H1 (cell line): ENCODE measurements at regions not wholly inside any gene's neighbourhood (a gene's known extent, or its start where the extent isn't known, plus 50 kb on each side); places are given as distances from the start of the nearest gene placed in this dataset.

Experiments used
- CTCF ChIA-PET: fragments of 300-600 bp; sonication (Branson Sonifier 250); formaldehyde crosslinking; loops from one replicate; lab custom pipeline; 2021; ENCODE audit not compliant: partially characterized antibody; lab: Charles Lee
- POLR2A ChIA-PET: fragments of 300-600 bp; sonication (Branson Sonifier 250); formaldehyde crosslinking; loops from one replicate; lab custom pipeline; 2021; ENCODE audit warnings: inconsistent platforms; ENCODE audit not compliant: partially characterized antibody; lab: Charles Lee
- DNase-seq, 2 experiments: peaks; one replicate each; pipeline versions ENCODE4 v3.0.0 to v3.0.0-alpha.2; 2010 to 2022; ENCODE audit warnings: low spot score in 2 of 2, low read depth in 1 of 2, mixed read lengths in 1 of 2
- FAIRE-seq: peaks from 2 replicates; lab custom pipeline; 2011; peaks lifted over from hg19 to GRCh38; lab: Jason Lieb, UNC
- H2AFZ ChIP-seq: 2 replicates; pipeline ENCODE4 v1.8.1; 2012; ENCODE audit warnings: low read length, inconsistent platforms
- H2AK5ac ChIP-seq: 2 replicates; pipeline ENCODE4 v1.6.1; 2013; ENCODE audit warnings: low read depth, low read length
- H2BK120ac ChIP-seq: replicated peaks from 2 replicates; pipeline ENCODE3; 2013; ENCODE audit warnings: low read depth, low read length, inconsistent platforms
- H2BK12ac ChIP-seq: 2 replicates; pipeline ENCODE4 v1.6.1; 2013; ENCODE audit warnings: low read depth, low read length
- H2BK15ac ChIP-seq: 2 replicates; pipeline ENCODE4 v1.6.1; 2013; ENCODE audit warnings: low read length
- H2BK20ac ChIP-seq: 2 replicates; pipeline ENCODE4 v1.6.1; 2013; ENCODE audit warnings: low read length
- H2BK5ac ChIP-seq: 2 replicates; pipeline ENCODE4 v1.6.1; 2013; ENCODE audit warnings: low read depth, low read length
- H3K14ac ChIP-seq: 2 replicates; pipeline ENCODE4 v1.6.1; 2013; ENCODE audit warnings: inconsistent platforms; ENCODE audit not compliant: insufficient read length
- H3K18ac ChIP-seq: 2 replicates; pipeline ENCODE4 v1.6.1; 2013; ENCODE audit warnings: low read length; ENCODE audit errors: extremely low read depth
- H3K23ac ChIP-seq: 2 replicates; pipeline ENCODE4 v1.6.1; 2013; ENCODE audit warnings: inconsistent platforms; ENCODE audit not compliant: insufficient read length
- H3K23me2 ChIP-seq: 2 replicates; pipeline ENCODE4 v1.6.1; 2013; ENCODE audit warnings: low read depth, low read length
- H3K27ac ChIP-seq: 2 replicates; pipeline ENCODE4 v1.6.1; 2011; ENCODE audit warnings: low read depth, low read length, inconsistent platforms
- H3K27me3 ChIP-seq, 4 experiments: replicated peaks in 1 of 4; 1 replicate in 1 of 4; 2 replicates in 3 of 4; pipeline versions ENCODE4 v1.6.1 to v1.8.1; 2011 to 2013; ENCODE audit warnings: low read length in 3 of 4, mild to moderate bottlenecking in 3 of 4, inconsistent platforms in 2 of 4, mixed read lengths in 2 of 4, moderate library complexity in 1 of 4; ENCODE audit not compliant: control insufficient read depth in 3 of 4, insufficient read depth in 3 of 4; ENCODE audit errors: extremely low read depth in 1 of 4
- H3K36me3 ChIP-seq, 4 experiments: 2 replicates each; pipeline versions ENCODE4 v1.6.1 to v1.8.1; 2011 to 2013; ENCODE audit warnings: mild to moderate bottlenecking in 4 of 4, low read length in 3 of 4, moderate library complexity in 2 of 4, control low read depth in 1 of 4, inconsistent platforms in 1 of 4; ENCODE audit not compliant: insufficient read depth in 4 of 4, control insufficient read depth in 2 of 4
- H3K4ac ChIP-seq: replicated peaks from 2 replicates; pipeline ENCODE3; 2013; ENCODE audit warnings: low read length, low read depth, mixed read lengths, inconsistent platforms; ENCODE audit not compliant: insufficient read length
- H3K4me1 ChIP-seq, 4 experiments: replicated peaks in 1 of 4; 1 replicate in 1 of 4; 2 replicates in 3 of 4; pipeline versions ENCODE4 v1.6.1 to v1.8.1; 2011 to 2013; ENCODE audit warnings: low read length in 3 of 4, inconsistent platforms in 2 of 4, mixed read lengths in 1 of 4; ENCODE audit not compliant: insufficient read depth in 4 of 4, control insufficient read depth in 3 of 4
- H3K4me2 ChIP-seq, 2 experiments: 2 replicates each; pipeline versions ENCODE4 v1.6.1 to v1.8.1; 2011 to 2013; ENCODE audit warnings: low read depth in 2 of 2, low read length in 2 of 2, control low read depth in 1 of 2, inconsistent platforms in 1 of 2, mild to moderate bottlenecking in 1 of 2; ENCODE audit not compliant: insufficient read depth in 1 of 2
- H3K4me3 ChIP-seq, 4 experiments: fragments of 200-600, 300-600 bp in 1 of 4; sonication (generic), shearing (Covaris generic), sonication (Bioruptor Twin) in 1 of 4; 2 replicates each; pipeline versions ENCODE4 v1.5.1 to v1.8.1; 2011 to 2016; ENCODE audit warnings: low read length in 4 of 4, low read depth in 3 of 4, control low read depth in 2 of 4, inconsistent platforms in 2 of 4, mild to moderate bottlenecking in 2 of 4, mixed read lengths in 1 of 4, moderate library complexity in 1 of 4; ENCODE audit not compliant: insufficient read depth in 2 of 4; ENCODE audit errors: extremely low read depth in 1 of 4
- H3K56ac ChIP-seq: replicated peaks from 2 replicates; pipeline ENCODE3; 2013; ENCODE audit warnings: low read depth, mild to moderate bottlenecking, mixed read lengths, low read length, inconsistent platforms; ENCODE audit not compliant: insufficient read length
- H3K79me1 ChIP-seq: 2 replicates; pipeline ENCODE4 v1.6.1; 2013; ENCODE audit warnings: low read depth, low read length, control low read depth
- H3K79me2 ChIP-seq, 2 experiments: 2 replicates each; pipeline versions ENCODE4 v1.6.1 to v1.8.1; 2012 to 2013; ENCODE audit warnings: low read length in 2 of 2, mild to moderate bottlenecking in 2 of 2, inconsistent platforms in 1 of 2; ENCODE audit not compliant: insufficient read depth in 2 of 2, control insufficient read depth in 1 of 2
- H3K9ac ChIP-seq, 4 experiments: replicated peaks in 1 of 4; 1 replicate in 1 of 4; 2 replicates in 3 of 4; pipeline versions ENCODE4 v1.6.1 to v1.8.1; 2011 to 2013; ENCODE audit warnings: low read depth in 3 of 4, low read length in 3 of 4, control low read depth in 2 of 4, mild to moderate bottlenecking in 2 of 4, moderate library complexity in 2 of 4, inconsistent platforms in 1 of 4; ENCODE audit errors: extremely low read depth in 1 of 4
- H3K9me3 ChIP-seq, 2 experiments: 2 replicates each; pipeline versions ENCODE4 v1.6.1 to v1.8.1; 2012 to 2013; ENCODE audit warnings: mild to moderate bottlenecking in 2 of 2, moderate library complexity in 2 of 2, control low read depth in 1 of 2, inconsistent platforms in 1 of 2, low read depth in 1 of 2, low read length in 1 of 2, mixed read lengths in 1 of 2; ENCODE audit not compliant: insufficient read depth in 2 of 2
- H4K20me1 ChIP-seq, 2 experiments: replicated peaks in 1 of 2; 2 replicates each; pipeline versions ENCODE3 to v1.8.1; 2011 to 2013; ENCODE audit warnings: inconsistent platforms in 2 of 2, low read length in 2 of 2, mild to moderate bottlenecking in 1 of 2; ENCODE audit not compliant: insufficient read depth in 2 of 2, control insufficient read depth in 1 of 2
- H4K5ac ChIP-seq: 2 replicates; pipeline ENCODE4 v1.6.1; 2013; ENCODE audit warnings: low read length, low read depth, mixed read lengths, inconsistent platforms; ENCODE audit not compliant: insufficient read length
- H4K8ac ChIP-seq: 2 replicates; pipeline ENCODE4 v1.8.0; 2013; ENCODE audit warnings: mild to moderate bottlenecking, moderate library complexity, low read length, inconsistent platforms; ENCODE audit not compliant: insufficient read depth; ENCODE audit errors: extremely low read depth
- H4K91ac ChIP-seq: replicated peaks from 2 replicates; pipeline ENCODE3; 2013; ENCODE audit warnings: low read length, mixed read lengths, inconsistent platforms; ENCODE audit not compliant: insufficient read length
- BRCA1 ChIP-seq: IDR thresholded peaks from 2 replicates; pipeline ENCODE4 v1.6.1; 2012; ENCODE audit warnings: low read depth, low read length, improper control_type of control experiment
- JUND ChIP-seq: IDR thresholded peaks from 2 replicates; pipeline ENCODE4 v1.6.1; 2011; ENCODE audit warnings: mild to moderate bottlenecking, improper control_type of control experiment, low read length
- RFX5 ChIP-seq: IDR thresholded peaks from 2 replicates; pipeline ENCODE4 v1.6.1; 2011; ENCODE audit warnings: low read depth, low read length, improper control_type of control experiment, borderline replicate concordance
- SIN3A ChIP-seq, 2 experiments: IDR thresholded peaks in 1 of 2; conservative IDR thresholded peaks in 1 of 2; 2 replicates each; pipeline ENCODE4 v1.6.1; 2011 to 2012; ENCODE audit warnings: low read length in 2 of 2, improper control_type of control experiment in 1 of 2, low read depth in 1 of 2, mild to moderate bottlenecking in 1 of 2
- SP4 ChIP-seq: IDR thresholded peaks from 2 replicates; pipeline ENCODE4 v1.6.1; 2012; ENCODE audit warnings: low read length, inconsistent platforms
- whole genome bisulfite sequencing, 2 experiments: shearing (Covaris generic) in 1 of 2; methylation state at CpG; one replicate each; pipeline versions ENCODE4 v1.1.6 to v1.1.7; 2013 to 2015; ENCODE audit warnings: low lambda C conversion rate in 2 of 2, mixed read lengths in 2 of 2, inconsistent platforms in 1 of 2, low coverage in 1 of 2, missing lambda C conversion rate in 1 of 2; ENCODE audit not compliant: insufficient replicate concordance in 2 of 2, insufficient coverage in 1 of 2, insufficient read length in 1 of 2; ENCODE audit errors: extremely low coverage in 1 of 2, missing lambda C conversion rate in 1 of 2; 5-methylcytosine and 5-hydroxymethylcytosine counted together
- TF ChIP-seq, protein P1 (sequence below): IDR thresholded peaks from 2 replicates; pipeline ENCODE4 v1.6.1; 2012; ENCODE audit warnings: inconsistent platforms

DNA sequence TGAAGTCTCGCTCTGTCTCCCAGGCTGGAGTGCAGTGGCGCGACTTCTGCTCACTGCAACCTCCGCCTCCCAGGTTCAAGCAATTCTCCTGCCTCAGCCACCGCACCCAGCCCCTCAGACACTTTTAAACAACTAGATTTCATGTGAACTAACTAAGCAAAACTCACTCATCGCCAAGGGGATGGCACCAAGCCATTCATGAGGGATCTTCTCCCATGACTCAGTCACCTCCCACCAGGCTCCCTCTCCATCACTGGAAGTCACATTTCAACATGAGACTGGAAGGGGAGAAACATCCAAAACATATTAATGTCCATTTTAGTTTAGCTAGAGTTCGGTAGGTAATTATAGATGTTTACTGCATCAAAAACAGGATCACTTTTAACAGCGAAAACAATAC lies 95.9 kb upstream of the PRL start:
- Histone ChIP-seq H3K79me1 (no peaks in the 10 kb centered on the region), H4K91ac (no peak overlapping the region), H3K27ac (no peak overlapping the region), H4K5ac (no peak overlapping the region), H3K14ac (no peak overlapping the region), H3K23me2 (no peaks in the 10 kb centered on the region), H2BK5ac (no peak overlapping the region), H3K36me3 (no peaks in the 10 kb centered on the region), H2AK5ac (no peak overlapping the region), H3K23ac (no peak overlapping the region), H3K56ac (no peak overlapping the region), H3K4me1 (peaks cover 0 to 6% (median 3%) of the 10 kb centered on the region in 4 experiments; a peak in 1 of 7 replicates), H2BK15ac (no peak overlapping the region), H3K79me2 (no peaks in the 10 kb centered on the region), H2BK20ac (no peak overlapping the region), H3K9ac (no peak overlapping the region), H3K4me2 (no peak overlapping the region), H4K8ac (no peak overlapping the region), H2BK120ac (no peak overlapping the region), H3K9me3 (no peaks in the 10 kb centered on the region), H4K20me1 (no peaks in the 10 kb centered on the region), H3K4me3 (no peak overlapping the region), H2AFZ (no peak overlapping the region), H3K18ac (no peak overlapping the region), H2BK12ac (no peak overlapping the region), H3K27me3 (no peaks in the 10 kb centered on the region), H3K4ac (no peak overlapping the region)
- 95% methylated on average over 8 of the region's 8 CpGs; no CpG with 5 or more reads in 1 of the 2 experiments for WGBS, 2 experiments
- POLR2A ChIA-PET: no interaction called here
- no peak for FAIRE-seq
- CTCF ChIA-PET: interaction anchor here (0.7 to 1.0 kb wide), 2 partner anchors 48 to 51 kb away, joined by 4 read pairs; no protein-coding TSS in a partner anchor
- TF ChIP-seq, protein P1, sequence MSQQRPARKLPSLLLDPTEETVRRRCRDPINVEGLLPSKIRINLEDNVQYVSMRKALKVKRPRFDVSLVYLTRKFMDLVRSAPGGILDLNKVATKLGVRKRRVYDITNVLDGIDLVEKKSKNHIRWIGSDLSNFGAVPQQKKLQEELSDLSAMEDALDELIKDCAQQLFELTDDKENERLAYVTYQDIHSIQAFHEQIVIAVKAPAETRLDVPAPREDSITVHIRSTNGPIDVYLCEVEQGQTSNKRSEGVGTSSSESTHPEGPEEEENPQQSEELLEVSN: no peak
- TF ChIP-seq SIN3A (conservative IDR thresholded peaks at IDR 0.05 in 1 of 2, IDR thresholded peaks at IDR 0.05 in 1 of 2; ENCODE audit: low read depth in 1 of 2, low read length in 2 of 2): no peak
- TF ChIP-seq SP4: no peak
- TF ChIP-seq RFX5: no peak
- TF ChIP-seq BRCA1: no peak
- TF ChIP-seq JUND: no peak
- DNase-seq: no peak
